Progenitor cell of endocrine pancreas (in vitro differentiated cells): ENCODE measurements at regions not wholly inside any gene's neighbourhood (a gene's known extent, or its start where the extent isn't known, plus 50 kb on each side); places are given as distances from the start of the nearest gene placed in this dataset.

Experiments
- DNase-seq: peaks from one replicate; pipeline ENCODE4 v3.0.0; 2021; ENCODE audit warnings: low spot score; ENCODE audit not compliant: unreplicated experiment
- H3K27ac Mint-ChIP-seq: 2 replicates; pipeline ENCODE4 v1.8.0; 2021; ENCODE audit warnings: mild to moderate bottlenecking, moderate library complexity, mixed read lengths
- H3K27me3 Mint-ChIP-seq: 2 replicates; pipeline ENCODE4 v1.8.0; 2021; ENCODE audit warnings: mixed read lengths
- H3K36me3 Mint-ChIP-seq: 2 replicates; pipeline ENCODE4 v1.8.0; 2022; ENCODE audit warnings: mixed read lengths; ENCODE audit not compliant: insufficient read depth
- H3K4me1 Mint-ChIP-seq: 2 replicates; pipeline ENCODE4 v1.8.0; 2021; ENCODE audit warnings: low read depth, mixed read lengths
- H3K4me3 Mint-ChIP-seq: 2 replicates; pipeline ENCODE4 v1.8.0; 2021; ENCODE audit warnings: low read depth, mild to moderate bottlenecking, moderate library complexity, mixed read lengths
- H3K9me3 Mint-ChIP-seq: 2 replicates; pipeline ENCODE4 v1.8.0; 2021; ENCODE audit warnings: low read depth, mixed read lengths
- TF ChIP-seq, protein P1 (sequence below): fragments of 200-600 bp; sonication (generic); IDR thresholded peaks from one replicate; pipeline ENCODE4 v1.5.0; 2021; ENCODE audit warnings: antibody characterized with exemption, mild to moderate bottlenecking; ENCODE audit not compliant: unreplicated experiment

DNA sequence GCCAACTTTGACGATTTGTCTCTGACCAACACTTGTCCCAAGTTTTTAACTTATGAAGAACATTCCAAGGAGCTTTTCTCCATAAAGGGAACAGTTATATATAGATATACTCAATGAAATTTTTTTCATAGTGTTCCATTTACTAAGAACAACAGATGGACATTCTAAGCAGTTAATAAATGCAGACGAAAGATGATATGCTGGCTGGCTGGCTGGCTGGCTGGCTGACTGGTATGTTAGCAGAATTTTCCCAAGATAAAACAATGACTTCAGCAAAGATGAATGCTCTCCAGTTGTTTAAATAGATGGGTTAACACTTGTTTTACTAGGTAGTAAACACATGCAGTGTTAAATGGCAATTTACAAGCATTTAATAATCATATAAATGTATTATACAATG, 62.2 kb downstream of the SPANXN3 start:
- no peak for DNase-seq
- TF ChIP-seq, protein P1, sequence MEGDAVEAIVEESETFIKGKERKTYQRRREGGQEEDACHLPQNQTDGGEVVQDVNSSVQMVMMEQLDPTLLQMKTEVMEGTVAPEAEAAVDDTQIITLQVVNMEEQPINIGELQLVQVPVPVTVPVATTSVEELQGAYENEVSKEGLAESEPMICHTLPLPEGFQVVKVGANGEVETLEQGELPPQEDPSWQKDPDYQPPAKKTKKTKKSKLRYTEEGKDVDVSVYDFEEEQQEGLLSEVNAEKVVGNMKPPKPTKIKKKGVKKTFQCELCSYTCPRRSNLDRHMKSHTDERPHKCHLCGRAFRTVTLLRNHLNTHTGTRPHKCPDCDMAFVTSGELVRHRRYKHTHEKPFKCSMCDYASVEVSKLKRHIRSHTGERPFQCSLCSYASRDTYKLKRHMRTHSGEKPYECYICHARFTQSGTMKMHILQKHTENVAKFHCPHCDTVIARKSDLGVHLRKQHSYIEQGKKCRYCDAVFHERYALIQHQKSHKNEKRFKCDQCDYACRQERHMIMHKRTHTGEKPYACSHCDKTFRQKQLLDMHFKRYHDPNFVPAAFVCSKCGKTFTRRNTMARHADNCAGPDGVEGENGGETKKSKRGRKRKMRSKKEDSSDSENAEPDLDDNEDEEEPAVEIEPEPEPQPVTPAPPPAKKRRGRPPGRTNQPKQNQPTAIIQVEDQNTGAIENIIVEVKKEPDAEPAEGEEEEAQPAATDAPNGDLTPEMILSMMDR = no peak
- H3K4me1 Mint-ChIP-seq = peaks cover 5% of the 10 kb centered on the region
- no peaks in the 10 kb centered on the region for H3K27me3 Mint-ChIP-seq
- H3K27ac Mint-ChIP-seq = no peak overlapping the region
- H3K9me3 Mint-ChIP-seq = peaks cover 28% of the 10 kb centered on the region
- no peak overlapping the region for H3K4me3 Mint-ChIP-seq
- peaks cover 1% of the 10 kb centered on the region for H3K36me3 Mint-ChIP-seq

DNA sequence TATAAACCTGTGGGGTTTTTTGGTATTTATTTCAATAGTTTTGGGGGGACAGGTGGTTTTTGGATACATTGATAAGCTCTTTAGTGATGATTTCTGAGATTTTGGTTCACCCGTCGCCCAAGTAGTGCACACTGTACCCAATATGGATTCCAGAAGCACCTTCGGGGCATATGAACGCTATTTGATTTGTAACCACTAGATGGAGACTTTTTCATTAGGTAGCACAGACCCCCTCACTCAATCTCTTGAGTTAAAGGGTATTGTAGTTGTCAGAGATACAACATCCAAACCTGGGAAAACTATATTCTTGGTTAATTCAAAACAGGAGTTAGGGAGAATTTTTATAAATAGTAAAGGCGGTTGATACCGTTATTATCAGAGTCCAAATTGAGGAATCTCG, 79.8 kb downstream of the SPANXN3 start:
- no peaks in the 10 kb centered on the region for H3K4me1 Mint-ChIP-seq
- TF ChIP-seq, protein P1 = peak; percentile 59
- DNase-seq = no peak
- no peak overlapping the region for H3K4me3 Mint-ChIP-seq
- no peaks in the 10 kb centered on the region for H3K27me3 Mint-ChIP-seq
- peaks cover 2% of the 10 kb centered on the region for H3K36me3 Mint-ChIP-seq
- H3K27ac Mint-ChIP-seq = no peak overlapping the region
- peaks cover 19% of the 10 kb centered on the region for H3K9me3 Mint-ChIP-seq

DNA sequence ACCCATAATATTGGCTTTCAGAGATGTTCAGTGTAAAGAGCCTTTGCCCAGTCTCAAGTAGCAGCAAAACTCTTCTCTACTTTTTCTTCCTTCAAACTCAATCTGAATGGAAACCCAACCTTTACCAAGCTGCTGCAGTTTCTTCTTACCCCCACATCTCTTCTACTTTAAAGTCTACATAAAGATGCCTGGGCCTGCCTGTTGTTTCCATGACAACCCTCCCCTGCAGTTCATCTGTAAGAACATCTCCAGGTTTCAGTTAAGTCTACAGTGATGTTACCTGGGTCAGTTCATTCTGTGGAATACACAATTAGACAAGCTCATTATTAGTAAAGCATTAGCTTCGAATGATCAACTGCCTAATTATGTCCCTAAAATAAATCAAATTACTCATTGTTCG, 81.4 kb downstream of the SPANXN3 start:
- TF ChIP-seq, protein P1 = no peak
- no peak for DNase-seq
- Mint-ChIP-seq H3K27ac (no peak overlapping the region), H3K9me3 (peaks cover 5% of the 10 kb centered on the region), H3K4me1 (no peaks in the 10 kb centered on the region), H3K4me3 (no peak overlapping the region), H3K36me3 (no peaks in the 10 kb centered on the region), H3K27me3 (no peaks in the 10 kb centered on the region)

DNA sequence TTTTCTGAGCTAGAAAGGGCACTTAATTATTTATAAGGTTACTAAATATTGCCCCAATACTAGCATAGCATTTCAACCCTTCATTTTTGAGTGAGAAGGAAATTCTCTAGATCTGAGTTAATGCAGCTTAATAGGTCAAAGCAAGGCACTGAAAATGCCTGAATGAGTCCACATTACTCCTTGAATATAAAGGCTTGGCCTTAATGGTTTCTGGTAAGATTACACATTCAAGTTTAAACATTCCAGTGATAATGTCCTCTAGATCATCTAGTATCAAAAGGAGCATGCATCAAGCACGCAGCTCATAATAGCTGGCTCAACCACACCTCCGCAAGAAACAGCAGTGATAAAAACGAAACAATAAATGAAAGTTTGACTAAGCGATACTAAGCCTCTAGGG, 87.5 kb downstream of the SPANXN3 start:
- H3K9me3 Mint-ChIP-seq = peaks cover 21% of the 10 kb centered on the region
- TF ChIP-seq, protein P1 = no peak
- no peaks in the 10 kb centered on the region for H3K27me3 Mint-ChIP-seq
- no peak overlapping the region for H3K4me3 Mint-ChIP-seq
- no peak for DNase-seq
- no peaks in the 10 kb centered on the region for H3K4me1 Mint-ChIP-seq
- H3K27ac Mint-ChIP-seq = no peak overlapping the region
- H3K36me3 Mint-ChIP-seq = no peaks in the 10 kb centered on the region

DNA sequence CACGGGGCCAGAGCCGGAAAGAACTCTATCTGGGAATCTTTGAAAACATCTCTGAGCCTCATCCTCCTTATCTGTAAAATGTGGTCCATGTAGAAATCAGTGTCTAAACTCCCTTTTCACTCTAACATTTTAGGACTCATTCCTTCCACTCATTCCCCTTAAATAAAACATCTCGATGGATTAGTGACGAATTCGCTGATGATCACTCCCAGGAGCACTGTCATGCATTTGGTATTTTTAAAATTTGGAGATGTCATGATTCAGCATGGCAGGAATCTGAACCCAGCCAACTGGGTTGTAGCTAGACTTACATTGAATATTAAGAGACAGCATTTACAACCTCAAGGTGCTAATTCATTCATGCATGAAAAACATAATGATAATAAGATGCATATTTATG, 88.1 kb downstream of the SPANXN3 start:
- no peak for DNase-seq
- no peaks in the 10 kb centered on the region for H3K27me3 Mint-ChIP-seq
- peaks cover 21% of the 10 kb centered on the region for H3K9me3 Mint-ChIP-seq
- H3K36me3 Mint-ChIP-seq = no peaks in the 10 kb centered on the region
- no peak overlapping the region for H3K4me3 Mint-ChIP-seq
- no peak overlapping the region for H3K27ac Mint-ChIP-seq
- TF ChIP-seq, protein P1 = no peak
- H3K4me1 Mint-ChIP-seq = no peaks in the 10 kb centered on the region
